Islet of Langerhans (tissue), 1 donor: ENCODE measurements at regions not wholly inside any gene's neighbourhood (a gene's known extent, or its start where the extent isn't known, plus 50 kb on each side); places are given as distances from the start of the nearest gene placed in this dataset.
"Not testable (repeated sequence)": the region's sequence is repeated elsewhere in the genome, so short reads cannot be mapped to it uniquely, and the experiment has no call there.

ENCODE experiments used
- FAIRE-seq: peaks from one replicate; lab custom pipeline; 2011; peaks lifted over from hg19 to GRCh38; lab: Jason Lieb, UNC

GRCh38 chr2:64880193-64880951, 108.8 kb upstream of the SLC1A4 start:
- FAIRE-seq = no peak

GRCh38 chr2:64881037-64881492, 108.1 kb upstream of the SLC1A4 start:
- FAIRE-seq = no peak

- FAIRE-seq = no peak
Measured at GRCh38 chr2:64887565-64887964, 101.6 kb upstream of the SLC1A4 start.

- no peak for FAIRE-seq
Measured at GRCh38 chr2:64888591-64889309, 100.4 kb upstream of the SLC1A4 start.

- FAIRE-seq = no peak
Measured at GRCh38 chr2:64889803-64890202, 99.4 kb upstream of the SLC1A4 start.

GRCh38 chr2:64896572-64896971, 92.6 kb upstream of the SLC1A4 start:
- FAIRE-seq = not testable (repeated sequence)

GRCh38 chr2:64899081-64899865, 89.9 kb upstream of the SLC1A4 start:
- FAIRE-seq = no peak

GRCh38 chr2:64899876-64900275, 89.3 kb upstream of the SLC1A4 start:
- not testable (repeated sequence) for FAIRE-seq

- no peak for FAIRE-seq
Measured at GRCh38 chr2:64904413-64905329, 84.5 kb upstream of the SLC1A4 start.

GRCh38 chr2:64905338-64906024, 83.7 kb upstream of the SLC1A4 start:
- no peak for FAIRE-seq

GRCh38 chr2:64906853-64907536, 82.2 kb upstream of the SLC1A4 start:
- FAIRE-seq = no peak

- no peak for FAIRE-seq
Measured at GRCh38 chr2:64908406-64908805, 80.8 kb upstream of the SLC1A4 start.

- no peak for FAIRE-seq
Measured at GRCh38 chr2:64910523-64910922, 78.7 kb upstream of the SLC1A4 start.

- FAIRE-seq = no peak
Measured at GRCh38 chr2:64910972-64911433, 78.2 kb upstream of the SLC1A4 start.

GRCh38 chr2:64913357-64913869, 75.8 kb upstream of the SLC1A4 start:
- FAIRE-seq = no peak

GRCh38 chr2:64914247-64914646, 75.0 kb upstream of the SLC1A4 start:
- no peak for FAIRE-seq

- FAIRE-seq = no peak
Measured at GRCh38 chr2:64914735-64915509, 74.3 kb upstream of the SLC1A4 start.

- FAIRE-seq = no peak
Measured at GRCh38 chr2:64915510-64915900, 73.7 kb upstream of the SLC1A4 start.

GRCh38 chr2:64918220-64918886, 70.8 kb upstream of the SLC1A4 start:
- FAIRE-seq = no peak
